Gastrocnemius medialis (tissue), 4 donors: ENCODE measurements at regions not wholly inside any gene's neighbourhood (a gene's known extent, or its start where the extent isn't known, plus 50 kb on each side); places are given as distances from the start of the nearest gene placed in this dataset.
"Not testable (repeated sequence)": the region's sequence is repeated elsewhere in the genome, so short reads cannot be mapped to it uniquely, and the experiment has no call there.

Experiments used
- ATAC-seq, 2 donors: fragments of 150-250 bp; one replicate each; pipeline ENCODE4 v1.9.1; 2016
- DNase-seq, 2 donors: peaks; one replicate each; pipeline ENCODE4 v3.0.0-alpha.2; 2019
- H3K27ac ChIP-seq, 4 donors: fragments of 200-600 bp; sonication (generic); 1 replicate in 1 of 4; 2 replicates in 3 of 4; pipeline ENCODE4 v1.5.1; 2016 to 2018; ENCODE audit warnings: mild to moderate bottlenecking in 2 of 4, moderate library complexity in 1 of 4
- H3K27me3 ChIP-seq, 3 donors: fragments of 200-600 bp; sonication (generic) in 2 of 3; 1 replicate in 1 of 3; 2 replicates in 2 of 3; pipeline versions ENCODE4 v1.5.1 to v1.6.0; 2016 to 2019; ENCODE audit warnings: mild to moderate bottlenecking in 1 of 3, moderate library complexity in 1 of 3
- H3K36me3 ChIP-seq, 2 donors: fragments of 200-600 bp; sonication (generic) in 1 of 2; one replicate each; pipeline ENCODE4 v1.5.1; 2017 to 2018
- H3K4me1 ChIP-seq, 2 donors: fragments of 200-600 bp; sonication (generic) in 1 of 2; one replicate each; pipeline ENCODE4 v1.5.1; 2016 to 2017; ENCODE audit warnings: mild to moderate bottlenecking in 2 of 2
- H3K4me3 ChIP-seq, 4 donors: fragments of 200-600 bp; sonication (generic) in 3 of 4; 1 replicate in 1 of 4; 2 replicates in 3 of 4; pipeline ENCODE4 v1.5.1; 2016 to 2019; ENCODE audit warnings: mild to moderate bottlenecking in 2 of 4
- H3K9me3 ChIP-seq, 3 donors: fragments of 200-600 bp; sonication (generic) in 2 of 3; 1 replicate in 1 of 3; 2 replicates in 2 of 3; pipeline ENCODE4 v1.5.1; 2016 to 2019
- CTCF ChIP-seq, 5 experiments: fragments of 450-650 bp in 3 of 5; fragments of 200-600 bp in 2 of 5; sonication (generic) in 2 of 5; IDR thresholded peaks in 4 of 5; conservative IDR thresholded peaks in 1 of 5; 1 replicate in 4 of 5; 2 replicates in 1 of 5; pipeline ENCODE4 v1.5.1; 2016 to 2019; ENCODE audit warnings: antibody characterized with exemption in 5 of 5, mild to moderate bottlenecking in 3 of 5, moderate library complexity in 3 of 5
- POLR2A ChIP-seq, 2 donors: fragments of 450-650 bp; IDR thresholded peaks; one replicate each; pipeline ENCODE4 v1.6.1; 2017; ENCODE audit warnings: antibody characterized with exemption in 2 of 2, mild to moderate bottlenecking in 2 of 2, moderate library complexity in 2 of 2
- in situ Hi-C, 4 donors: fragments of 200-750 bp; cut with MboI; loops; one replicate each; pipeline versions ENCODE4 v1.15.0 to v1.8.0; 2017; ENCODE audit warnings: low sequenced_read_pairs in 4 of 4
- intact Hi-C: fragments of 100-400 bp; cut with DNase I; formaldehyde crosslinking; loops from one replicate; pipeline ENCODE4 v1.15.1; 2023; ENCODE audit warnings: low total_unique reads

GRCh38 chr7:112985377-112985987 is 101.1 kb downstream of the GPR85 start:
- no peaks in the 10 kb centered on the region for H3K27me3 ChIP-seq
- DNase-seq (no peak), ATAC-seq (no peak)
- no peaks in the 10 kb centered on the region for H3K36me3 ChIP-seq
- no peak for TF ChIP-seq CTCF (IDR thresholded peaks at IDR 0.05 in 4 of 5, conservative IDR thresholded peaks at IDR 0.05 in 1 of 5)
- no peak for TF ChIP-seq POLR2A (IDR thresholded peaks at IDR 0.05)
- no peaks in the 10 kb centered on the region for H3K9me3 ChIP-seq
- intact Hi-C loops (no loop called here), in situ Hi-C loops (no loop called here)
- H3K4me1 ChIP-seq: no peaks in the 10 kb centered on the region
- no peak overlapping the region for H3K4me3 ChIP-seq
- H3K27ac ChIP-seq: no peak overlapping the region

- Histone ChIP-seq H3K9me3 (no peaks in the 10 kb centered on the region), H3K36me3 (no peaks in the 10 kb centered on the region), H3K4me3 (no peak overlapping the region), H3K27me3 (no peaks in the 10 kb centered on the region), H3K4me1 (no peaks in the 10 kb centered on the region), H3K27ac (no peak overlapping the region)
- intact Hi-C loops (no loop called here), in situ Hi-C loops (no loop called here)
- no peak for DNase-seq
- ATAC-seq: no peak
- TF ChIP-seq CTCF (IDR thresholded peaks at IDR 0.05 in 4 of 5, conservative IDR thresholded peaks at IDR 0.05 in 1 of 5) (no peak), POLR2A (IDR thresholded peaks at IDR 0.05) (no peak)
Measured at GRCh38 chr7:112982441-112983063, 104.1 kb downstream of the GPR85 start.

GRCh38 chr7:112981966-112982365 is 104.7 kb downstream of the GPR85 start:
- intact Hi-C loops (no loop called here), in situ Hi-C loops (no loop called here)
- Histone ChIP-seq H3K27ac (no peak overlapping the region), H3K9me3 (no peaks in the 10 kb centered on the region), H3K36me3 (no peaks in the 10 kb centered on the region), H3K4me1 (no peaks in the 10 kb centered on the region), H3K27me3 (no peaks in the 10 kb centered on the region), H3K4me3 (no peak overlapping the region)
- TF ChIP-seq POLR2A (IDR thresholded peaks at IDR 0.05): no peak
- TF ChIP-seq CTCF (IDR thresholded peaks at IDR 0.05 in 4 of 5, conservative IDR thresholded peaks at IDR 0.05 in 1 of 5): no peak
- DNase-seq (no peak), ATAC-seq (no peak)

GRCh38 chr7:112979055-112979454 is 107.6 kb downstream of the GPR85 start:
- H3K4me3 ChIP-seq, ATAC-seq, H3K27ac ChIP-seq, H3K27me3 ChIP-seq, H3K9me3 ChIP-seq, intact Hi-C loops, DNase-seq, in situ Hi-C loops, H3K36me3 ChIP-seq, H3K4me1 ChIP-seq: not testable (repeated sequence)

GRCh38 chr7:112977244-112977955 is 109.2 kb downstream of the GPR85 start:
- H3K36me3 ChIP-seq, in situ Hi-C loops, ATAC-seq, H3K4me1 ChIP-seq, DNase-seq, H3K9me3 ChIP-seq, H3K4me3 ChIP-seq, intact Hi-C loops, H3K27me3 ChIP-seq, H3K27ac ChIP-seq: not testable (repeated sequence)
